Upper lobe of right lung (tissue), 1 donor: ENCODE measurements at regions not wholly inside any gene's neighbourhood (a gene's known extent, or its start where the extent isn't known, plus 50 kb on each side); places are given as distances from the start of the nearest gene placed in this dataset.
"Not testable (repeated sequence)": the region's sequence is repeated elsewhere in the genome, so short reads cannot be mapped to it uniquely, and the experiment has no call there.

Experiments used
- ATAC-seq: fragments of 200-7000 bp; cut with Tn5 transposase; one replicate; pipeline ENCODE4 v1.9.1; 2020; ENCODE audit warnings: mild to moderate bottlenecking, moderate library complexity
- DNase-seq: peaks from one replicate; pipeline ENCODE4 v3.0.0-alpha.2; 2020
- H3K27ac ChIP-seq: fragments of 200-600 bp; one replicate; pipeline ENCODE4 v1.8.0; 2022
- H3K27me3 ChIP-seq: fragments of 200-600 bp; one replicate; pipeline ENCODE4 v1.8.0; 2022; ENCODE audit warnings: mild to moderate bottlenecking
- H3K36me3 ChIP-seq: fragments of 200-600 bp; one replicate; pipeline ENCODE4 v1.8.0; 2022
- H3K4me1 ChIP-seq: fragments of 200-600 bp; one replicate; pipeline ENCODE4 v1.8.0; 2022
- H3K4me3 ChIP-seq: fragments of 200-600 bp; one replicate; pipeline ENCODE4 v1.8.0; 2022; ENCODE audit warnings: mild to moderate bottlenecking
- H3K9me3 ChIP-seq: fragments of 200-600 bp; one replicate; pipeline ENCODE4 v1.8.0; 2022
- CTCF ChIP-seq: fragments of 200-600 bp; IDR thresholded peaks from one replicate; pipeline ENCODE4 v1.8.0; 2022; ENCODE audit warnings: antibody characterized with exemption
- intact Hi-C: fragments of 100-400 bp; cut with DNase I; formaldehyde crosslinking; loops from one replicate; pipeline ENCODE4 v1.11.0; 2022
- donor health status: DM: no; HTN: yes; CAD: no; lungs with severe emphysema.

GRCh38 chr4:183044924-183045640 is 54.0 kb upstream of the WWC2 start:
- ATAC-seq, intact Hi-C loops, DNase-seq: not testable (repeated sequence)

GRCh38 chr4:183038436-183038835 is 60.6 kb upstream of the WWC2 start:
- intact Hi-C loops, result no loop called here
- no peaks in the 10 kb centered on the region for H3K36me3 ChIP-seq
- H3K9me3 ChIP-seq, result no peaks in the 10 kb centered on the region
- H3K4me3 ChIP-seq, result no peak overlapping the region
- no peak for ATAC-seq
- no peaks in the 10 kb centered on the region for H3K27me3 ChIP-seq
- no peak overlapping the region for H3K27ac ChIP-seq
- H3K4me1 ChIP-seq, result no peaks in the 10 kb centered on the region
- no peak for TF ChIP-seq CTCF
- DNase-seq, result no peak

More at GRCh38 chr4:183044924-183045640, 54.0 kb upstream of the WWC2 start:
- H3K4me1 ChIP-seq, H3K27me3 ChIP-seq, H3K9me3 ChIP-seq, H3K27ac ChIP-seq, H3K36me3 ChIP-seq, H3K4me3 ChIP-seq: not testable (repeated sequence)

- intact Hi-C loops, result no loop called here
- no peak for TF ChIP-seq CTCF
Measured at GRCh38 chr4:183035726-183036415, 63.2 kb upstream of the WWC2 start.

GRCh38 chr4:183035256-183035655 is 63.8 kb upstream of the WWC2 start:
- Histone ChIP-seq H3K27ac (no peak overlapping the region), H3K27me3 (no peaks in the 10 kb centered on the region), H3K36me3 (no peaks in the 10 kb centered on the region), H3K4me1 (no peaks in the 10 kb centered on the region), H3K4me3 (no peak overlapping the region), H3K9me3 (no peaks in the 10 kb centered on the region)
- intact Hi-C loops, result no loop called here
- ATAC-seq (no peak), DNase-seq (no peak)
- TF ChIP-seq CTCF, result no peak

More at GRCh38 chr4:183035726-183036415, 63.2 kb upstream of the WWC2 start:
- DNase-seq (no peak), ATAC-seq (no peak)
- H3K27me3 ChIP-seq, result no peaks in the 10 kb centered on the region
- no peak overlapping the region for H3K4me3 ChIP-seq
- no peak overlapping the region for H3K27ac ChIP-seq
- no peaks in the 10 kb centered on the region for H3K9me3 ChIP-seq
- H3K36me3 ChIP-seq, result no peaks in the 10 kb centered on the region
- no peaks in the 10 kb centered on the region for H3K4me1 ChIP-seq

- ATAC-seq, result no peak
- Histone ChIP-seq H3K27me3 (no peaks in the 10 kb centered on the region), H3K27ac (no peak overlapping the region), H3K36me3 (no peaks in the 10 kb centered on the region), H3K9me3 (no peaks in the 10 kb centered on the region), H3K4me3 (no peak overlapping the region), H3K4me1 (no peaks in the 10 kb centered on the region)
- no peak for DNase-seq
- no peak for TF ChIP-seq CTCF
- intact Hi-C loops, result no loop called here
Measured at GRCh38 chr4:183030823-183031222, 68.2 kb upstream of the WWC2 start.

GRCh38 chr4:183030309-183030708 is 68.7 kb upstream of the WWC2 start:
- Histone ChIP-seq H3K27ac (no peak overlapping the region), H3K36me3 (no peaks in the 10 kb centered on the region), H3K4me3 (no peak overlapping the region), H3K27me3 (no peaks in the 10 kb centered on the region), H3K9me3 (no peaks in the 10 kb centered on the region), H3K4me1 (no peaks in the 10 kb centered on the region)
- ATAC-seq (no peak), DNase-seq (no peak)
- TF ChIP-seq CTCF, result no peak
- intact Hi-C loops, result no loop called here
